HG03442 (cell line): ENCODE measurements at regions not wholly inside any gene's neighbourhood (a gene's known extent, or its start where the extent isn't known, plus 50 kb on each side); places are given as distances from the start of the nearest gene placed in this dataset.
"Not testable (repeated sequence)": the region's sequence is repeated elsewhere in the genome, so short reads cannot be mapped to it uniquely, and the experiment has no call there.

Experiments
- ATAC-seq: cut with Tn5 transposase; IDR thresholded peaks from one replicate; pipeline ENCODE4 v1.9.1; 2021; ENCODE audit warnings: mild to moderate bottlenecking, moderate library complexity; ENCODE audit not compliant: unreplicated experiment

- no peak for ATAC-seq
These were observed 660.5 kb downstream of the EPM2A start for GRCh38 chr6:145074805-145075204.

- ATAC-seq: no peak
These were observed 659.9 kb downstream of the EPM2A start for GRCh38 chr6:145075425-145075824.

- ATAC-seq: no peak
These were observed 659.0 kb downstream of the EPM2A start for GRCh38 chr6:145076115-145076841.

GRCh38 chr6:145077382-145077781 is 657.9 kb downstream of the EPM2A start:
- ATAC-seq: no peak

- no peak for ATAC-seq
These were observed 654.7 kb downstream of the EPM2A start for GRCh38 chr6:145080651-145081050.

- ATAC-seq: no peak
These were observed 653.6 kb downstream of the EPM2A start for GRCh38 chr6:145081677-145082076.

GRCh38 chr6:145082359-145082758 is 653.0 kb downstream of the EPM2A start:
- no peak for ATAC-seq

- no peak for ATAC-seq
These were observed 649.1 kb downstream of the EPM2A start for GRCh38 chr6:145086197-145086596.

GRCh38 chr6:145087034-145087433 is 648.3 kb downstream of the EPM2A start:
- ATAC-seq: peak; percentile 71

GRCh38 chr6:145090801-145091585 is 644.3 kb downstream of the EPM2A start:
- no peak for ATAC-seq

GRCh38 chr6:145091586-145092142 is 643.7 kb downstream of the EPM2A start:
- ATAC-seq: no peak

GRCh38 chr6:145092554-145092953 is 642.8 kb downstream of the EPM2A start:
- no peak for ATAC-seq

GRCh38 chr6:145093226-145093625 is 642.1 kb downstream of the EPM2A start:
- ATAC-seq: no peak

GRCh38 chr6:145096846-145097245 is 638.5 kb downstream of the EPM2A start:
- no peak for ATAC-seq

- not testable (repeated sequence) for ATAC-seq
These were observed 637.2 kb downstream of the EPM2A start for GRCh38 chr6:145098127-145098526.

GRCh38 chr6:145099713-145100112 is 635.6 kb downstream of the EPM2A start:
- ATAC-seq: no peak

GRCh38 chr6:145110109-145110508 is 625.2 kb downstream of the EPM2A start:
- no peak for ATAC-seq

GRCh38 chr6:145111407-145111806 is 623.9 kb downstream of the EPM2A start:
- ATAC-seq: not testable (repeated sequence)

- no peak for ATAC-seq
These were observed 622.6 kb downstream of the EPM2A start for GRCh38 chr6:145112711-145113148.

GRCh38 chr6:145115638-145116037 is 619.7 kb downstream of the EPM2A start:
- ATAC-seq: no peak

GRCh38 chr6:145116591-145117178 is 618.6 kb downstream of the EPM2A start:
- no peak for ATAC-seq
